ENCODE measurements at regions not wholly inside any gene's neighbourhood (a gene's known extent, or its start where the extent isn't known, plus 50 kb on each side); places are given as distances from the start of the nearest gene placed in this dataset.

DNA sequence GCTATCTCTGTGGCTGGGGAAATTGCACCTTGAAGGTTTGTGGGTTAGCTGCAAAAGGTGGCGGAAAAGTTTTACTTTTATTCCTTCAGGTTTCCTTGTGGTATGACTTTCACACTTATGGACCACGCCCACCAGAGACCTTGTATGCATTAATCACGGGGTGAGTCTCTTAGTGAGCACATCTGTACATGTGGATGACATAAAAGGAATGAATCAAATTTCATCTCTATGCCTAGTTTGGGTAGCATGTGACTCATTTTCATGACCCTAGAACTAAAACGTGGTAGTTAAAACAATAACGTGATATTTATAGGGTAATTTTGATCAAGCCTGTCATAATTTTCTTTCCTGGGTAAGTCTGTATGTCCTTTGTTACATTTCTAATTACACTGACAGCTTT lies 141.7 kb downstream of the PDCD6IP start:
- TF ChIP-seq EZH2 (IDR thresholded peaks at IDR 0.05; ENCODE audit: borderline replicate concordance, insufficient read depth, low read depth, low read length, poor library complexity, severe bottlenecking): no peak
- TF ChIP-seq, protein P1, sequence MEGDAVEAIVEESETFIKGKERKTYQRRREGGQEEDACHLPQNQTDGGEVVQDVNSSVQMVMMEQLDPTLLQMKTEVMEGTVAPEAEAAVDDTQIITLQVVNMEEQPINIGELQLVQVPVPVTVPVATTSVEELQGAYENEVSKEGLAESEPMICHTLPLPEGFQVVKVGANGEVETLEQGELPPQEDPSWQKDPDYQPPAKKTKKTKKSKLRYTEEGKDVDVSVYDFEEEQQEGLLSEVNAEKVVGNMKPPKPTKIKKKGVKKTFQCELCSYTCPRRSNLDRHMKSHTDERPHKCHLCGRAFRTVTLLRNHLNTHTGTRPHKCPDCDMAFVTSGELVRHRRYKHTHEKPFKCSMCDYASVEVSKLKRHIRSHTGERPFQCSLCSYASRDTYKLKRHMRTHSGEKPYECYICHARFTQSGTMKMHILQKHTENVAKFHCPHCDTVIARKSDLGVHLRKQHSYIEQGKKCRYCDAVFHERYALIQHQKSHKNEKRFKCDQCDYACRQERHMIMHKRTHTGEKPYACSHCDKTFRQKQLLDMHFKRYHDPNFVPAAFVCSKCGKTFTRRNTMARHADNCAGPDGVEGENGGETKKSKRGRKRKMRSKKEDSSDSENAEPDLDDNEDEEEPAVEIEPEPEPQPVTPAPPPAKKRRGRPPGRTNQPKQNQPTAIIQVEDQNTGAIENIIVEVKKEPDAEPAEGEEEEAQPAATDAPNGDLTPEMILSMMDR (IDR thresholded peaks at IDR 0.05): no peak
- H3K4me3 ChIP-seq (ENCODE audit: control extremely low read depth in 1 of 5, extremely low read depth in 1 of 5, insufficient read depth in 1 of 5, low read depth in 2 of 5, low read length in 4 of 5): no peak overlapping the region
- no peak overlapping the region for H3K4me3 Mint-ChIP-seq
- no peaks in the 10 kb centered on the region for H3K9me3 Mint-ChIP-seq (ENCODE audit: insufficient read depth)
- peaks cover 0 to 3% (median 0%) of the 10 kb centered on the region in 4 experiments for H3K27me3 ChIP-seq (replicated peaks in 1 of 4; ENCODE audit: control extremely low read depth in 1 of 4, control insufficient read depth in 3 of 4, insufficient read depth in 4 of 4, low read length in 3 of 4)
- no peaks in the 10 kb centered on the region for H3K4me1 ChIP-seq (ENCODE audit: control insufficient read depth in 2 of 2, insufficient read depth in 2 of 2, low read length in 2 of 2)
- POLR2A ChIA-PET: no interaction called here
- 100% methylated on average over 1 of the region's 5 CpGs for WGBS (ENCODE audit: insufficient coverage)
- no peaks in the 10 kb centered on the region for H3K79me2 ChIP-seq (ENCODE audit: control insufficient read depth, insufficient read depth, low read length)
- no peaks in the 10 kb centered on the region for H3K9me3 ChIP-seq (ENCODE audit: control extremely low read depth in 1 of 3, control insufficient read depth in 2 of 3, insufficient read depth in 1 of 3, low read length in 2 of 3)
- CTCF ChIA-PET: no interaction called here
- H3K27ac ChIP-seq (ENCODE audit: low read length in 2 of 2): no peak overlapping the region
- no peak overlapping the region for H3K4me2 ChIP-seq (replicated peaks; ENCODE audit: low read depth, low read length, poor library complexity, severe bottlenecking)
- no peak overlapping the region for H3K9ac ChIP-seq (ENCODE audit: low read length)
- no peak overlapping the region for H3K27ac Mint-ChIP-seq
- no peaks in the 10 kb centered on the region for H4K20me1 ChIP-seq (ENCODE audit: control insufficient read depth, insufficient read depth, low read length, poor library complexity, severe bottlenecking)
- peaks cover 4% of the 10 kb centered on the region for H3K27me3 Mint-ChIP-seq
- H3K4me1 Mint-ChIP-seq: no peaks in the 10 kb centered on the region
- no peak for DNase-seq
- no peak for ATAC-seq (ENCODE audit: low read depth)
- intact Hi-C loops (cut with micrococcal nuclease): no loop called here
- H2AFZ ChIP-seq (ENCODE audit: insufficient read depth, low read depth, low read length, poor library complexity, severe bottlenecking): no peak overlapping the region
- H3K36me3 ChIP-seq (replicated peaks in 1 of 2; ENCODE audit: control extremely low read depth in 1 of 2, control insufficient read depth in 1 of 2, extremely low read depth in 1 of 2, insufficient read depth in 2 of 2, low read length in 1 of 2): no peaks in the 10 kb centered on the region

DNA sequence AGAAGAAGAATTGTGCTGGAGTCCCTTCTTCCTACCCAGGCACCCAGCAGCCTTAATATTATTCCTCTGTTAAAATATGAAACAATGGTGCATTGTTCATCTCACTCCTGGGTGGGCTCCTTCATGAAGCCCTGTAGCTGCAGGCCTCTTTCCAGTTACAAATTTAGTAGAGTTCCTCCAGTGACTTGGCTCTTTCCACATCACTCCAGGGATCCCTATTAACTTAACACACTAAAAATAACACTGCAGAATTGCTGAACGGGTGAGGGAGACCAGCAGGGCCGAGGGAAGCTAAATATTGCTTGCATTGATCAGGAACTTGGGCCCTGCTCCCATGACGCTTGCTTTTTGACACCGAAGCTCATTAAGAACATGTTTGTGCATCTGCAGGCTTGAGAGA lies 142.3 kb downstream of the PDCD6IP start:
- 94% methylated on average over 4 of the region's 4 CpGs for WGBS (ENCODE audit: insufficient coverage)
- H3K9me3 ChIP-seq (ENCODE audit: control extremely low read depth in 1 of 3, control insufficient read depth in 2 of 3, insufficient read depth in 1 of 3, low read length in 2 of 3): no peaks in the 10 kb centered on the region
- intact Hi-C loops (cut with micrococcal nuclease): no loop called here
- no peak overlapping the region for H2AFZ ChIP-seq (ENCODE audit: insufficient read depth, low read depth, low read length, poor library complexity, severe bottlenecking)
- ATAC-seq (ENCODE audit: low read depth) (no peak), DNase-seq (no peak)
- Mint-ChIP-seq H3K9me3 (ENCODE audit: insufficient read depth) (no peaks in the 10 kb centered on the region), H3K27me3 (peaks cover 4% of the 10 kb centered on the region), H3K4me3 (no peak overlapping the region), H3K4me1 (no peaks in the 10 kb centered on the region), H3K27ac (no peak overlapping the region)
- no peaks in the 10 kb centered on the region for H3K79me2 ChIP-seq (ENCODE audit: control insufficient read depth, insufficient read depth, low read length)
- ChIA-PET POLR2A (no interaction called here), CTCF (no interaction called here)
- H3K27me3 ChIP-seq (replicated peaks in 1 of 4; ENCODE audit: control extremely low read depth in 1 of 4, control insufficient read depth in 3 of 4, insufficient read depth in 4 of 4, low read length in 3 of 4): peaks cover 0 to 3% (median 0%) of the 10 kb centered on the region in 4 experiments
- H3K36me3 ChIP-seq (replicated peaks in 1 of 2; ENCODE audit: control extremely low read depth in 1 of 2, control insufficient read depth in 1 of 2, extremely low read depth in 1 of 2, insufficient read depth in 2 of 2, low read length in 1 of 2): no peaks in the 10 kb centered on the region
- no peak overlapping the region for H3K4me3 ChIP-seq (ENCODE audit: control extremely low read depth in 1 of 5, extremely low read depth in 1 of 5, insufficient read depth in 1 of 5, low read depth in 2 of 5, low read length in 4 of 5)
- no peak overlapping the region for H3K9ac ChIP-seq (ENCODE audit: low read length)
- no peak overlapping the region for H3K27ac ChIP-seq (ENCODE audit: low read length in 2 of 2)
- H3K4me2 ChIP-seq (replicated peaks; ENCODE audit: low read depth, low read length, poor library complexity, severe bottlenecking): no peak overlapping the region
- TF ChIP-seq, protein P1 (IDR thresholded peaks at IDR 0.05): no peak
- no peak for TF ChIP-seq EZH2 (IDR thresholded peaks at IDR 0.05; ENCODE audit: borderline replicate concordance, insufficient read depth, low read depth, low read length, poor library complexity, severe bottlenecking)
- H3K4me1 ChIP-seq (ENCODE audit: control insufficient read depth in 2 of 2, insufficient read depth in 2 of 2, low read length in 2 of 2): no peaks in the 10 kb centered on the region
- no peaks in the 10 kb centered on the region for H4K20me1 ChIP-seq (ENCODE audit: control insufficient read depth, insufficient read depth, low read length, poor library complexity, severe bottlenecking)
